ENCODE measurements at regions not wholly inside any gene's neighbourhood (a gene's known extent, or its start where the extent isn't known, plus 50 kb on each side); places are given as distances from the start of the nearest gene placed in this dataset.

- TF ChIP-seq REST (IDR thresholded peaks at IDR 0.05; ENCODE audit: borderline replicate concordance) (no peak), REST (CRISPR knock-in tag; IDR thresholded peaks at IDR 0.05; ENCODE audit: low read depth) (no peak), XRCC5 (IDR thresholded peaks at IDR 0.05; ENCODE audit: low read depth, low read length) (no peak), DMBX1 (CRISPR knock-in tag; IDR thresholded peaks at IDR 0.05; ENCODE audit: borderline replicate concordance) (no peak), ZNF174 (CRISPR knock-in tag; IDR thresholded peaks at IDR 0.05) (no peak), PCBP2 (IDR thresholded peaks at IDR 0.05; ENCODE audit: low read depth, low read length, poor library complexity, severe bottlenecking) (no peak), JUNB (CRISPR knock-in tag; conservative IDR thresholded peaks at IDR 0.05) (no peak), KDM2B (CRISPR knock-in tag; IDR thresholded peaks at IDR 0.05) (no peak), MAX (CRISPR knock-in tag; IDR thresholded peaks at IDR 0.05) (no peak), SIRT6 (IDR thresholded peaks at IDR 0.05; ENCODE audit: low read depth, low read length) (no peak), RB1 (IDR thresholded peaks at IDR 0.05; ENCODE audit: low read depth) (no peak), MTA1 (IDR thresholded peaks at IDR 0.05; ENCODE audit: borderline replicate concordance) (no peak), ZNF324 (CRISPR knock-in tag; IDR thresholded peaks at IDR 0.05) (no peak)
Measured at GRCh38 chr6:121904559-121904958, 469.1 kb downstream of the GJA1 start (continued).

All from K562 (cell line).